Neural cell (in vitro differentiated cells): ENCODE measurements at regions not wholly inside any gene's neighbourhood (a gene's known extent, or its start where the extent isn't known, plus 50 kb on each side); places are given as distances from the start of the nearest gene placed in this dataset.

Experiments used
- H2AFZ ChIP-seq: fragments of 200-600, 300-800 bp; sonication (generic), shearing (Covaris generic); 2 replicates; pipeline ENCODE4 v1.6.0; 2014; ENCODE audit warnings: low read depth, mild to moderate bottlenecking, antibody characterized with exemption, low read length, moderate library complexity
- H3F3A ChIP-seq: fragments of 200-600 bp; shearing (Covaris generic); 2 replicates; pipeline ENCODE4 v1.6.1; 2016; ENCODE audit warnings: mild to moderate bottlenecking, moderate library complexity, mixed read lengths, antibody characterized with exemption, low read length; ENCODE audit not compliant: insufficient read depth, poor library complexity, severe bottlenecking
- H3K27ac ChIP-seq: fragments of 200-600, 300-800 bp; sonication (generic), shearing (Covaris generic); 2 replicates; pipeline ENCODE4 v1.5.1; 2014; ENCODE audit warnings: mild to moderate bottlenecking, low read length, moderate library complexity
- H3K27me3 ChIP-seq: fragments of 300-800, 200-600 bp; sonication (generic), shearing (Covaris generic); 2 replicates; pipeline ENCODE4 v1.6.0; 2014; ENCODE audit warnings: mild to moderate bottlenecking, low read depth, low read length, moderate library complexity; ENCODE audit not compliant: insufficient read depth
- H3K36me3 ChIP-seq: fragments of 300-800, 200-600 bp; sonication (generic), shearing (Covaris generic); 2 replicates; pipeline ENCODE4 v1.5.1; 2014; ENCODE audit warnings: mild to moderate bottlenecking, antibody characterized with exemption, low read length, moderate library complexity; ENCODE audit not compliant: insufficient read depth
- H3K4me2 ChIP-seq: fragments of 300-800, 200-600 bp; sonication (generic), shearing (Covaris generic); 2 replicates; pipeline ENCODE4 v1.6.0; 2014; ENCODE audit warnings: mild to moderate bottlenecking, low read length
- H3K4me3 ChIP-seq: fragments of 300-800, 200-600 bp; sonication (generic), shearing (Covaris generic); 2 replicates; pipeline ENCODE4 v1.5.1; 2014; ENCODE audit warnings: mild to moderate bottlenecking, low read length, moderate library complexity
- H3K79me2 ChIP-seq: fragments of 200-600 bp; shearing (Covaris generic); replicated peaks from 2 replicates; pipeline ENCODE4 v1.6.0; 2014; ENCODE audit warnings: mild to moderate bottlenecking, low read length, moderate library complexity; ENCODE audit not compliant: insufficient read depth
- H3K9ac ChIP-seq: fragments of 300-800, 200-600 bp; sonication (generic), shearing (Covaris generic); 2 replicates; pipeline ENCODE4 v1.6.1; 2016; ENCODE audit warnings: mild to moderate bottlenecking, low read length, mixed read lengths
- H3K9me2 ChIP-seq: fragments of 200-600 bp; shearing (Covaris generic); 2 replicates; pipeline ENCODE4 v1.6.1; 2016; ENCODE audit warnings: mild to moderate bottlenecking, low read length, mixed read lengths; ENCODE audit not compliant: insufficient read depth
- H3K9me3 ChIP-seq: fragments of 200-600, 300-800 bp; sonication (generic), shearing (Covaris generic); 2 replicates; pipeline ENCODE4 v1.6.1; 2016; ENCODE audit warnings: mild to moderate bottlenecking, mixed run types, low read length, moderate library complexity, mixed read lengths
- H4K20me1 ChIP-seq: fragments of 200-600 bp; shearing (Covaris generic); 2 replicates; pipeline ENCODE4 v1.6.1; 2016; ENCODE audit warnings: mild to moderate bottlenecking, mixed run types; ENCODE audit not compliant: insufficient read depth
- EP300 ChIP-seq: fragments of 450-650 bp; conservative IDR thresholded peaks from 2 replicates; pipeline ENCODE4 v1.6.1; 2014; ENCODE audit warnings: antibody characterized with exemption, mild to moderate bottlenecking, moderate library complexity; ENCODE audit not compliant: poor library complexity, severe bottlenecking
- EZH2 ChIP-seq: fragments of 200-600, 300-800 bp; shearing (Covaris generic), sonication (generic); IDR thresholded peaks from 2 replicates; pipeline ENCODE4 v1.6.1; 2014; ENCODE audit warnings: antibody characterized with exemption, low read length, borderline replicate concordance, mild to moderate bottlenecking; ENCODE audit not compliant: insufficient read depth, poor library complexity, severe bottlenecking
- MXI1 ChIP-seq: fragments of 450-650 bp; conservative IDR thresholded peaks from 2 replicates; pipeline ENCODE4 v1.6.1; 2014; ENCODE audit warnings: antibody characterized with exemption, mild to moderate bottlenecking; ENCODE audit not compliant: poor library complexity, severe bottlenecking
- POLR2AphosphoS5 ChIP-seq: IDR thresholded peaks from 2 replicates; pipeline ENCODE4 v1.6.1; 2012
- RAD21 ChIP-seq: fragments of 450-650 bp; conservative IDR thresholded peaks from 2 replicates; pipeline ENCODE4 v1.6.1; 2014; ENCODE audit warnings: antibody characterized with exemption, mild to moderate bottlenecking, moderate library complexity
- SMC3 ChIP-seq: fragments of 450-650 bp; conservative IDR thresholded peaks from 2 replicates; pipeline ENCODE4 v1.6.1; 2014; ENCODE audit warnings: antibody characterized with exemption, mild to moderate bottlenecking, moderate library complexity; ENCODE audit not compliant: poor library complexity
- TAF1 ChIP-seq: IDR thresholded peaks from 2 replicates; pipeline ENCODE4 v1.6.1; 2012; ENCODE audit warnings: low read depth
- TF ChIP-seq, protein P1 (sequence below): IDR thresholded peaks from 2 replicates; pipeline ENCODE4 v1.6.1; 2012; ENCODE audit warnings: borderline replicate concordance
- TF ChIP-seq, protein P2 (sequence below): fragments of 450-650 bp; IDR thresholded peaks from 2 replicates; pipeline ENCODE4 v1.5.1; 2014; ENCODE audit warnings: antibody characterized with exemption, mild to moderate bottlenecking, moderate library complexity; ENCODE audit not compliant: poor library complexity, severe bottlenecking

DNA sequence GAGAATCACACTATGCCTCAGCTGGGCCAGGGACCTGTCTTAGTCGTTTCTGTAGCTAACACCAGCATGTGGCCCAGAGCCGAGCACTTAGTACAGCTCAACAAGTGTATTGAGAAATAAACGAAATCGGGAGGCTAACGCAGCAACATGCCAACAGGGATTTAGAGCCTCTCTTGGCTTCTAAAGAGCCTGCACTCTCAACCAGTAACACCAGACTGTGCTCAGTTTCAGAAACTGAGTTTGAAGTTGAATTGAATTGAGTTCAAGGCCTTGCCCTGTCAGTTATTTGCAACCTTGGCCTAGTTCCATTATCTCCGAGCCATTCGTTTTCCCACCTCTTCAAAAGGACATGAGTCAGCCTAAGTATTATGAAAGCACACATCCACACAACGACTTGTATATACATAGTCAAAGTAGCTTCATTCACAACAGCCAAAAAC, 71.3 kb upstream of the LDB2 start:
- Histone ChIP-seq H2AFZ (no peak overlapping the region), H3K4me3 (no peak overlapping the region), H3K36me3 (no peaks in the 10 kb centered on the region), H3K79me2 (no peaks in the 10 kb centered on the region), H3K4me2 (no peak overlapping the region), H3K9ac (no peak overlapping the region), H3K27ac (no peak overlapping the region), H3F3A (no peaks in the 10 kb centered on the region), H3K9me2 (no peaks in the 10 kb centered on the region), H4K20me1 (no peaks in the 10 kb centered on the region), H3K9me3 (no peaks in the 10 kb centered on the region), H3K27me3 (no peaks in the 10 kb centered on the region)
- no peak for TF ChIP-seq MXI1
- TF ChIP-seq, protein P1, sequence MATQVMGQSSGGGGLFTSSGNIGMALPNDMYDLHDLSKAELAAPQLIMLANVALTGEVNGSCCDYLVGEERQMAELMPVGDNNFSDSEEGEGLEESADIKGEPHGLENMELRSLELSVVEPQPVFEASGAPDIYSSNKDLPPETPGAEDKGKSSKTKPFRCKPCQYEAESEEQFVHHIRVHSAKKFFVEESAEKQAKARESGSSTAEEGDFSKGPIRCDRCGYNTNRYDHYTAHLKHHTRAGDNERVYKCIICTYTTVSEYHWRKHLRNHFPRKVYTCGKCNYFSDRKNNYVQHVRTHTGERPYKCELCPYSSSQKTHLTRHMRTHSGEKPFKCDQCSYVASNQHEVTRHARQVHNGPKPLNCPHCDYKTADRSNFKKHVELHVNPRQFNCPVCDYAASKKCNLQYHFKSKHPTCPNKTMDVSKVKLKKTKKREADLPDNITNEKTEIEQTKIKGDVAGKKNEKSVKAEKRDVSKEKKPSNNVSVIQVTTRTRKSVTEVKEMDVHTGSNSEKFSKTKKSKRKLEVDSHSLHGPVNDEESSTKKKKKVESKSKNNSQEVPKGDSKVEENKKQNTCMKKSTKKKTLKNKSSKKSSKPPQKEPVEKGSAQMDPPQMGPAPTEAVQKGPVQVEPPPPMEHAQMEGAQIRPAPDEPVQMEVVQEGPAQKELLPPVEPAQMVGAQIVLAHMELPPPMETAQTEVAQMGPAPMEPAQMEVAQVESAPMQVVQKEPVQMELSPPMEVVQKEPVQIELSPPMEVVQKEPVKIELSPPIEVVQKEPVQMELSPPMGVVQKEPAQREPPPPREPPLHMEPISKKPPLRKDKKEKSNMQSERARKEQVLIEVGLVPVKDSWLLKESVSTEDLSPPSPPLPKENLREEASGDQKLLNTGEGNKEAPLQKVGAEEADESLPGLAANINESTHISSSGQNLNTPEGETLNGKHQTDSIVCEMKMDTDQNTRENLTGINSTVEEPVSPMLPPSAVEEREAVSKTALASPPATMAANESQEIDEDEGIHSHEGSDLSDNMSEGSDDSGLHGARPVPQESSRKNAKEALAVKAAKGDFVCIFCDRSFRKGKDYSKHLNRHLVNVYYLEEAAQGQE: no peak
- TF ChIP-seq EP300: no peak
- no peak for TF ChIP-seq RAD21
- TF ChIP-seq TAF1: no peak
- TF ChIP-seq, protein P2, sequence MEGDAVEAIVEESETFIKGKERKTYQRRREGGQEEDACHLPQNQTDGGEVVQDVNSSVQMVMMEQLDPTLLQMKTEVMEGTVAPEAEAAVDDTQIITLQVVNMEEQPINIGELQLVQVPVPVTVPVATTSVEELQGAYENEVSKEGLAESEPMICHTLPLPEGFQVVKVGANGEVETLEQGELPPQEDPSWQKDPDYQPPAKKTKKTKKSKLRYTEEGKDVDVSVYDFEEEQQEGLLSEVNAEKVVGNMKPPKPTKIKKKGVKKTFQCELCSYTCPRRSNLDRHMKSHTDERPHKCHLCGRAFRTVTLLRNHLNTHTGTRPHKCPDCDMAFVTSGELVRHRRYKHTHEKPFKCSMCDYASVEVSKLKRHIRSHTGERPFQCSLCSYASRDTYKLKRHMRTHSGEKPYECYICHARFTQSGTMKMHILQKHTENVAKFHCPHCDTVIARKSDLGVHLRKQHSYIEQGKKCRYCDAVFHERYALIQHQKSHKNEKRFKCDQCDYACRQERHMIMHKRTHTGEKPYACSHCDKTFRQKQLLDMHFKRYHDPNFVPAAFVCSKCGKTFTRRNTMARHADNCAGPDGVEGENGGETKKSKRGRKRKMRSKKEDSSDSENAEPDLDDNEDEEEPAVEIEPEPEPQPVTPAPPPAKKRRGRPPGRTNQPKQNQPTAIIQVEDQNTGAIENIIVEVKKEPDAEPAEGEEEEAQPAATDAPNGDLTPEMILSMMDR: no peak
- TF ChIP-seq POLR2AphosphoS5: no peak
- no peak for TF ChIP-seq EZH2
- no peak for TF ChIP-seq SMC3

DNA sequence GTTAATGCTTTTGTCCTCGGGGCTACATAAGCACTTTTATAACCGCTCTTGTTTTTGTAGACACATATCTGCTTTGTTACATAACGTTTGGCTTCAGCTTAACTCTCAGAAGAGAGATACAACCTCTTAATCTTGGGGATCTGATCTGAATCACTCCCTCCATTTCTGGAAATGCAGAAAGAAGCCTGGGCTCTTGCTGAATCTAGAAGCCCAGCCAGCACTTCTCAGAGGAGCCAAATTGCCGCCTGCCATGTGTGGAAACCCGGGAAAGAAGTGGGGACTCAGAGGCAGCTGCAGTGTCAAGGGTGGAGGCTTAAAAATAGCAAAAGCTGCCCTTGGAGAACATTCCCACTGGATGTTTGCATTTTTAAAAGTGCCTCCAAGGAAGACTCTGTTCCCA, 69.3 kb upstream of the LDB2 start:
- H3K9me2 ChIP-seq: no peaks in the 10 kb centered on the region
- no peaks in the 10 kb centered on the region for H3K9me3 ChIP-seq
- H3K4me2 ChIP-seq: no peak overlapping the region
- TF ChIP-seq TAF1: no peak
- no peak for TF ChIP-seq POLR2AphosphoS5
- no peak for TF ChIP-seq EZH2
- TF ChIP-seq SMC3: no peak
- TF ChIP-seq, protein P2: no peak
- TF ChIP-seq MXI1: no peak
- TF ChIP-seq, protein P1: no peak
- TF ChIP-seq RAD21: no peak
- no peak overlapping the region for H2AFZ ChIP-seq
- H3K4me3 ChIP-seq: no peak overlapping the region
- H3K9ac ChIP-seq: no peak overlapping the region
- H3K27me3 ChIP-seq: no peaks in the 10 kb centered on the region
- H3F3A ChIP-seq: no peaks in the 10 kb centered on the region
- no peaks in the 10 kb centered on the region for H3K79me2 ChIP-seq
- no peaks in the 10 kb centered on the region for H3K36me3 ChIP-seq
- H4K20me1 ChIP-seq: no peaks in the 10 kb centered on the region
- no peak overlapping the region for H3K27ac ChIP-seq
